Transverse colon (tissue), 4 donors: ENCODE measurements at regions not wholly inside any gene's neighbourhood (a gene's known extent, or its start where the extent isn't known, plus 50 kb on each side); places are given as distances from the start of the nearest gene placed in this dataset.

Experiments used
- CTCF ChIP-seq, 5 experiments: fragments of 200-600 bp in 3 of 5; fragments of 450-650 bp in 2 of 5; sonication (generic) in 3 of 5; IDR thresholded peaks; 1 replicate in 2 of 5; 2 replicates in 3 of 5; pipeline ENCODE4 v1.5.1; 2016 to 2017; ENCODE audit warnings: antibody characterized with exemption in 5 of 5, inconsistent platforms in 3 of 5, mild to moderate bottlenecking in 2 of 5, moderate library complexity in 1 of 5
- EP300 ChIP-seq: sonication (generic); formaldehyde crosslinking; IDR thresholded peaks from one replicate; pipeline ENCODE4 v1.6.1; 2017; ENCODE audit warnings: antibody characterized with exemption, low read depth
- POLR2A ChIP-seq: fragments of 450-650 bp; IDR thresholded peaks from one replicate; pipeline ENCODE4 v1.6.1; 2016; ENCODE audit warnings: antibody characterized with exemption, mild to moderate bottlenecking, moderate library complexity
- POLR2AphosphoS5 ChIP-seq, 3 donors: sonication (generic); formaldehyde crosslinking; IDR thresholded peaks; one replicate each; pipeline ENCODE4 v1.6.1; 2016; ENCODE audit warnings: antibody characterized with exemption in 3 of 3

GRCh38 chr10:10821926-10822325 lies 195.7 kb upstream of the CELF2 start:
- TF ChIP-seq CTCF (IDR thresholded peaks at IDR 0.05) = no peak
- TF ChIP-seq POLR2A = no peak
- no peak for TF ChIP-seq EP300
- TF ChIP-seq POLR2AphosphoS5 (IDR thresholded peaks at IDR 0.05) = no peak
